ENCODE measurements at regions not wholly inside any gene's neighbourhood (a gene's known extent, or its start where the extent isn't known, plus 50 kb on each side); places are given as distances from the start of the nearest gene placed in this dataset.

DNA sequence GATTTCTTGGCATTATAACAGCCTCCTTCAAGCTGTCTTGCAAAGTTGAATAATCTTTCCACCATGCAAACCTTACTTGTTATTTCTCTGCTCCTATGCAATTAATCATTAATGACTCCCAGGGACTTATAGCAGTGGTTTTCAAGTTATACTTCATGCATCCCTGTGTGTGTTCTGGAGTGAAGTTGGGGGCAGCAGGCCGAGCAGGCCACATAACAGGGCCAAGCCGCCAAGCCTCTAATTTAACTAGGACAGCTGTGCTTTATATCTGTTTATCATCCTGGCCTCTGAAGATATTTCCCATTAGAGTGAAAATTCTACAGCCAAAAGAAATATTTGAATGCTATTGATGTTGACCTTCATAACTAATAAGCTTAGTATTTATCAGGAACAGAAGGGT is 133.5 kb upstream of the PAK3 start:
- TF ChIP-seq, protein P1, sequence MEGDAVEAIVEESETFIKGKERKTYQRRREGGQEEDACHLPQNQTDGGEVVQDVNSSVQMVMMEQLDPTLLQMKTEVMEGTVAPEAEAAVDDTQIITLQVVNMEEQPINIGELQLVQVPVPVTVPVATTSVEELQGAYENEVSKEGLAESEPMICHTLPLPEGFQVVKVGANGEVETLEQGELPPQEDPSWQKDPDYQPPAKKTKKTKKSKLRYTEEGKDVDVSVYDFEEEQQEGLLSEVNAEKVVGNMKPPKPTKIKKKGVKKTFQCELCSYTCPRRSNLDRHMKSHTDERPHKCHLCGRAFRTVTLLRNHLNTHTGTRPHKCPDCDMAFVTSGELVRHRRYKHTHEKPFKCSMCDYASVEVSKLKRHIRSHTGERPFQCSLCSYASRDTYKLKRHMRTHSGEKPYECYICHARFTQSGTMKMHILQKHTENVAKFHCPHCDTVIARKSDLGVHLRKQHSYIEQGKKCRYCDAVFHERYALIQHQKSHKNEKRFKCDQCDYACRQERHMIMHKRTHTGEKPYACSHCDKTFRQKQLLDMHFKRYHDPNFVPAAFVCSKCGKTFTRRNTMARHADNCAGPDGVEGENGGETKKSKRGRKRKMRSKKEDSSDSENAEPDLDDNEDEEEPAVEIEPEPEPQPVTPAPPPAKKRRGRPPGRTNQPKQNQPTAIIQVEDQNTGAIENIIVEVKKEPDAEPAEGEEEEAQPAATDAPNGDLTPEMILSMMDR (conservative IDR thresholded peaks at IDR 0.05), result no peak
- TF ChIP-seq EZH2 (IDR thresholded peaks at IDR 0.05; ENCODE audit: low read depth), result no peak

Data from PC-9 (cell line).